Ishikawa (cell line): ENCODE measurements at regions not wholly inside any gene's neighbourhood (a gene's known extent, or its start where the extent isn't known, plus 50 kb on each side); places are given as distances from the start of the nearest gene placed in this dataset.

Experiments
- CEBPB ChIP-seq: IDR thresholded peaks from 2 replicates; pipeline ENCODE4 v1.6.1; 2012
- CREB1 ChIP-seq: IDR thresholded peaks from 2 replicates; pipeline ENCODE4 v1.6.1; 2012; ENCODE audit warnings: low read depth
- EGR1 ChIP-seq: IDR thresholded peaks from 2 replicates; pipeline ENCODE4 v1.6.1; 2012
- EP300 ChIP-seq: IDR thresholded peaks from 2 replicates; pipeline ENCODE4 v1.6.1; 2012; ENCODE audit warnings: borderline replicate concordance
- FOXM1 ChIP-seq: IDR thresholded peaks from 2 replicates; pipeline ENCODE4 v1.6.1; 2012; ENCODE audit warnings: low read depth, borderline replicate concordance
- NFIC ChIP-seq: IDR thresholded peaks from 2 replicates; pipeline ENCODE4 v1.6.1; 2012
- RAD21 ChIP-seq: IDR thresholded peaks from 2 replicates; pipeline ENCODE4 v1.6.1; 2012; ENCODE audit warnings: low read depth
- TAF1 ChIP-seq: IDR thresholded peaks from 2 replicates; pipeline ENCODE4 v1.6.1; 2012; ENCODE audit warnings: low read depth, mild to moderate bottlenecking
- TCF12 ChIP-seq: IDR thresholded peaks from 2 replicates; pipeline ENCODE4 v1.6.1; 2012; ENCODE audit warnings: low read depth
- TEAD4 ChIP-seq: IDR thresholded peaks from 2 replicates; pipeline ENCODE4 v1.6.1; 2012
- YY1 ChIP-seq: IDR thresholded peaks from 2 replicates; pipeline ENCODE4 v1.6.1; 2012; ENCODE audit warnings: low read depth
- ZBTB7A ChIP-seq: IDR thresholded peaks from 2 replicates; pipeline ENCODE4 v1.6.1; 2012; ENCODE audit warnings: low read depth
- TF ChIP-seq, protein P1 (sequence below): IDR thresholded peaks from 2 replicates; pipeline ENCODE4 v1.6.1; 2012
- TF ChIP-seq, protein P2 (sequence below): IDR thresholded peaks from 2 replicates; pipeline ENCODE4 v1.6.1; 2012; ENCODE audit warnings: low read depth, mild to moderate bottlenecking
- TF ChIP-seq, protein P3 (sequence below): IDR thresholded peaks from 2 replicates; pipeline ENCODE4 v1.6.1; 2012

DNA sequence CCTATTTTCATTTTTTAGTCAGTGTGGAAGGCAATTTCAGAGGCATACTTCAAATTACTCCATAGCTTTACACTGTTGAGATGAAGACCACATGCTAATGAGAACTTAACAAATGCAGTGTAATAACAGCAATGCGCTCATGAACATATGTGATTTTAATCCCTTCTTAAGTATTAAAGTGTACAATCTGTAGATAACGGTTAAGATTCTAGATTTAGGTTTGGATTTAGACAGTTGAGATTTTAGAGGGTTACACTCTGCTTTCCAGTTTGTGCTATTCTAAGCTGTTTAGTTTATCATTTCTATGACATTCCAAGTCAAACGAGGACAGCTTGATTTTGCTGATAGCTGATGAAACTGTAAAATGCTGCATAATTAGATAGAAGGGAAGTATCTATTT is 257.8 kb upstream of the CHRM3 start:
- TF ChIP-seq YY1 (no peak), TAF1 (no peak), CEBPB (no peak), RAD21 (no peak), ZBTB7A (no peak), EP300 (no peak), NFIC (no peak), TCF12 (no peak), CREB1 (no peak), FOXM1 (no peak), TEAD4 (no peak), EGR1 (no peak)
- TF ChIP-seq, protein P1, sequence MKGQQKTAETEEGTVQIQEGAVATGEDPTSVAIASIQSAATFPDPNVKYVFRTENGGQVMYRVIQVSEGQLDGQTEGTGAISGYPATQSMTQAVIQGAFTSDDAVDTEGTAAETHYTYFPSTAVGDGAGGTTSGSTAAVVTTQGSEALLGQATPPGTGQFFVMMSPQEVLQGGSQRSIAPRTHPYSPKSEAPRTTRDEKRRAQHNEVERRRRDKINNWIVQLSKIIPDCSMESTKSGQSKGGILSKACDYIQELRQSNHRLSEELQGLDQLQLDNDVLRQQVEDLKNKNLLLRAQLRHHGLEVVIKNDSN, result no peak
- TF ChIP-seq, protein P2, sequence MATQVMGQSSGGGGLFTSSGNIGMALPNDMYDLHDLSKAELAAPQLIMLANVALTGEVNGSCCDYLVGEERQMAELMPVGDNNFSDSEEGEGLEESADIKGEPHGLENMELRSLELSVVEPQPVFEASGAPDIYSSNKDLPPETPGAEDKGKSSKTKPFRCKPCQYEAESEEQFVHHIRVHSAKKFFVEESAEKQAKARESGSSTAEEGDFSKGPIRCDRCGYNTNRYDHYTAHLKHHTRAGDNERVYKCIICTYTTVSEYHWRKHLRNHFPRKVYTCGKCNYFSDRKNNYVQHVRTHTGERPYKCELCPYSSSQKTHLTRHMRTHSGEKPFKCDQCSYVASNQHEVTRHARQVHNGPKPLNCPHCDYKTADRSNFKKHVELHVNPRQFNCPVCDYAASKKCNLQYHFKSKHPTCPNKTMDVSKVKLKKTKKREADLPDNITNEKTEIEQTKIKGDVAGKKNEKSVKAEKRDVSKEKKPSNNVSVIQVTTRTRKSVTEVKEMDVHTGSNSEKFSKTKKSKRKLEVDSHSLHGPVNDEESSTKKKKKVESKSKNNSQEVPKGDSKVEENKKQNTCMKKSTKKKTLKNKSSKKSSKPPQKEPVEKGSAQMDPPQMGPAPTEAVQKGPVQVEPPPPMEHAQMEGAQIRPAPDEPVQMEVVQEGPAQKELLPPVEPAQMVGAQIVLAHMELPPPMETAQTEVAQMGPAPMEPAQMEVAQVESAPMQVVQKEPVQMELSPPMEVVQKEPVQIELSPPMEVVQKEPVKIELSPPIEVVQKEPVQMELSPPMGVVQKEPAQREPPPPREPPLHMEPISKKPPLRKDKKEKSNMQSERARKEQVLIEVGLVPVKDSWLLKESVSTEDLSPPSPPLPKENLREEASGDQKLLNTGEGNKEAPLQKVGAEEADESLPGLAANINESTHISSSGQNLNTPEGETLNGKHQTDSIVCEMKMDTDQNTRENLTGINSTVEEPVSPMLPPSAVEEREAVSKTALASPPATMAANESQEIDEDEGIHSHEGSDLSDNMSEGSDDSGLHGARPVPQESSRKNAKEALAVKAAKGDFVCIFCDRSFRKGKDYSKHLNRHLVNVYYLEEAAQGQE, result no peak
- TF ChIP-seq, protein P3, sequence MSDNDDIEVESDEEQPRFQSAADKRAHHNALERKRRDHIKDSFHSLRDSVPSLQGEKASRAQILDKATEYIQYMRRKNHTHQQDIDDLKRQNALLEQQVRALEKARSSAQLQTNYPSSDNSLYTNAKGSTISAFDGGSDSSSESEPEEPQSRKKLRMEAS, result no peak

DNA sequence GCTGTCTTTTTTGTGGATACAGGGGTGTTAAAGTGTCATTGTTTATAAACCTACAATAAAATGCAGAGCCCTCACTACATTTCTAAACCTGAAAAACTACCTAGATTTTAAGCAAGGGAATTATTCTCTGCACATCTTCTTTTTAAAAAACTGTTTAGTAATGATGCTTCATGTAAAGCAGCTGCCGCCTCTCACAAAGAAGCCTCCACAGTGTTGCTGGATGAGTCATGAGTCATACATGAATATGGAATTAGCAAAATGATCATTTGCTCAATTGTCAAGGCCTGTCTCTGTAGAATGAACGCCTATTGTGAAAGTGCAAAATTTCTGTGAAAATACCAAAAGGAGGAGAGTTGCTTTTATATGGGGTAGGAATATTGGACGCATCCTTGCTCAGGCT is 259.5 kb upstream of the CHRM3 start:
- TF ChIP-seq ZBTB7A, result no peak
- no peak for TF ChIP-seq TCF12
- TF ChIP-seq RAD21, result no peak
- no peak for TF ChIP-seq EGR1
- TF ChIP-seq, protein P2, result no peak
- TF ChIP-seq EP300, result no peak
- no peak for TF ChIP-seq YY1
- TF ChIP-seq, protein P3, result no peak
- TF ChIP-seq, protein P1, result no peak

DNA sequence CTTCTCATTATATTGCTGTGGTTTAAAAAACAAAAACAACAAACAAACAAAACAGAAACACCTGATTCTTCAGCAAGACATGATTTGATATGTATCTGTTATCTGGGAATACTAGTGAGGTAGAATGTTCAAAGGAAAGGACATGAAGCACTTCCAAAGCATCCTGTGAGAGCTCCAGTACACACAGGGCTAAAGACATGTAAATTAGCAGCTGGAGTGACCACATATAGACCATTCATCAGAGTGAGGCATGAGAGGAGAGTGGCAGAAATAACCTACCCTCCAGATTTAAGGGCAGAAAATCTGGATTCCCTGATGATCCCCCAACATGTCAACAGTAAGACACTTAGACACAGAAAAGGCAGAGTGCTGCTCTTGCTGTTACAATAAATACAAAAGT is 260.5 kb upstream of the CHRM3 start:
- TF ChIP-seq, protein P2, result no peak
- TF ChIP-seq NFIC (no peak), TAF1 (no peak)
- TF ChIP-seq, protein P3, result no peak

DNA sequence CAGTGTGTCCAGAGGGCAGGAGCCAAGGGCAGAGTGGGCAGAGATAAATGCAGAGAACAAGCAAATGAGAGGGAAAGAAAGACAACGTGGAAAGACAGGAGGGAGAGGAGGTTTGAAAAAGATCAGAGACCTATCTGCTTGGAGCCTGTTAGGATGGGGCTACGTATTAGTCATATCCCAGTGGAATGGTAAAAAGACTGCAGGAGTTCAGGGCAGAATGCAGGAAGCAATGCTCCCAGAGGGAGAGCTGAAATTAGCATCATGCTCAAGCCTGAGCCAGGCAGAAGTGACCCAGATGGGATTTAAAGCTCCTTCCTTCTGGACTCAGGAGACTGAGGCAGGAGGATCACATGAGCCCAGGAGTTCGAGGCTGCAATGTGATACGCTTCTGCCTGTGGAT is 261.3 kb upstream of the CHRM3 start:
- TF ChIP-seq CREB1, result no peak
- TF ChIP-seq, protein P3, result no peak

DNA sequence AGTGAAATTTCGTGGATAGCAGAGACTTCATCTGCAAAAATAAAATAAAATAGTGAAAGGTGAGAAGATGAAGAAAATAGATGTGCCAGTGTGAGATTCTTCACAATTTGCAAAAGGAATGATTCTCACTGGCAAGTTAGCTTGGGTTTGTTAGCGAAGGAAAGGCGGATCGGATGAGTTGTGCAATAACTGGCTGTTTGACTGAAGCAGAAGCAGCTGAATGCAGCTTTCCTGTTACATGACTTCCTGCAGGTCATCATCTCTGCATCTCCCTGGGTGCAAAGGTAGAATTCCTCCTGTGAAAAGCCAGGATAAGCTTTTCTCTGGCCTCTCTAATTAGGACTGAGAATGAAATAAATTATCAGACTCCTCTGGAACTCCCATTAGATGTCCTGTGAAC is 263.1 kb upstream of the CHRM3 start:
- TF ChIP-seq, protein P3, result no peak
- TF ChIP-seq TAF1, result no peak
- no peak for TF ChIP-seq CREB1
- no peak for TF ChIP-seq RAD21
- TF ChIP-seq ZBTB7A, result no peak
- TF ChIP-seq EP300, result no peak
- no peak for TF ChIP-seq TEAD4
- TF ChIP-seq, protein P1, result no peak
- no peak for TF ChIP-seq FOXM1
- TF ChIP-seq TCF12, result no peak
- no peak for TF ChIP-seq YY1
- TF ChIP-seq, protein P2, result no peak
- TF ChIP-seq EGR1, result no peak
- no peak for TF ChIP-seq CEBPB
- TF ChIP-seq NFIC, result no peak
